H9 (cell line): ENCODE measurements at regions not wholly inside any gene's neighbourhood (a gene's known extent, or its start where the extent isn't known, plus 50 kb on each side); places are given as distances from the start of the nearest gene placed in this dataset.

Experiments used
- DNase-seq: peaks from one replicate; pipeline ENCODE4 v3.0.0-alpha.2; 2017
- H2AFZ ChIP-seq: one replicate; pipeline ENCODE4 v1.6.1; 2013; ENCODE audit warnings: mild to moderate bottlenecking, low read length, control low read depth, moderate library complexity
- H2AK5ac ChIP-seq: 2 replicates; pipeline ENCODE4 v1.6.1; 2013; ENCODE audit warnings: low read length, control low read depth, mixed read lengths; ENCODE audit not compliant: insufficient read length
- H2BK120ac ChIP-seq: one replicate; pipeline ENCODE4 v1.6.1; 2013; ENCODE audit warnings: low read depth, mild to moderate bottlenecking, low read length, control low read depth, inconsistent platforms; ENCODE audit not compliant: poor library complexity, severe bottlenecking
- H2BK12ac ChIP-seq: 2 replicates; pipeline ENCODE4 v1.6.1; 2013; ENCODE audit warnings: low read length, control low read depth, mixed read lengths, low read depth; ENCODE audit not compliant: insufficient read length
- H2BK15ac ChIP-seq: 2 replicates; pipeline ENCODE4 v1.6.1; 2013; ENCODE audit warnings: low read depth, low read length, control low read depth
- H2BK20ac ChIP-seq: one replicate; pipeline ENCODE4 v1.6.1; 2013; ENCODE audit warnings: low read depth, mild to moderate bottlenecking, low read length, control low read depth, inconsistent platforms; ENCODE audit not compliant: poor library complexity, severe bottlenecking
- H2BK5ac ChIP-seq: 2 replicates; pipeline ENCODE4 v1.6.1; 2013; ENCODE audit warnings: low read length, control low read depth, mixed read lengths; ENCODE audit not compliant: insufficient read length
- H3K14ac ChIP-seq: 2 replicates; pipeline ENCODE4 v1.6.1; 2013; ENCODE audit warnings: low read length, control low read depth; ENCODE audit not compliant: insufficient read depth
- H3K18ac ChIP-seq: 2 replicates; pipeline ENCODE4 v1.6.1; 2013; ENCODE audit warnings: low read depth, mild to moderate bottlenecking, mixed read lengths, low read length, control low read depth; ENCODE audit not compliant: insufficient read length
- H3K23ac ChIP-seq: 2 replicates; pipeline ENCODE4 v1.6.1; 2013; ENCODE audit warnings: low read length, control low read depth, mixed read lengths, low read depth; ENCODE audit not compliant: insufficient read length
- H3K23me2 ChIP-seq: 2 replicates; pipeline ENCODE4 v1.6.1; 2013; ENCODE audit warnings: low read depth, mild to moderate bottlenecking, mixed read lengths, low read length, control low read depth; ENCODE audit not compliant: insufficient read length, poor library complexity, severe bottlenecking
- H3K27ac ChIP-seq: 2 replicates; pipeline ENCODE4 v1.5.1; 2013; ENCODE audit warnings: low read length, control low read depth, mixed read lengths, low read depth; ENCODE audit not compliant: insufficient read length
- H3K27me3 ChIP-seq: 2 replicates; pipeline ENCODE4 v1.6.1; 2013; ENCODE audit warnings: low read length, control low read depth, inconsistent platforms; ENCODE audit not compliant: insufficient read depth
- H3K4ac ChIP-seq: 2 replicates; pipeline ENCODE4 v1.6.1; 2013; ENCODE audit warnings: low read depth, mild to moderate bottlenecking, control low read depth, inconsistent platforms, low read length, moderate library complexity
- H3K4me1 ChIP-seq: 2 replicates; pipeline ENCODE4 v1.6.1; 2013; ENCODE audit warnings: low read length, control low read depth, inconsistent platforms; ENCODE audit not compliant: insufficient read depth
- H3K4me2 ChIP-seq: 2 replicates; pipeline ENCODE4 v1.6.1; 2013; ENCODE audit warnings: low read length, control low read depth, mixed read lengths; ENCODE audit not compliant: insufficient read length, insufficient read depth
- H3K56ac ChIP-seq: 2 replicates; pipeline ENCODE4 v1.6.1; 2013; ENCODE audit warnings: low read depth, mild to moderate bottlenecking, mixed read lengths, low read length, control low read depth; ENCODE audit not compliant: insufficient read length
- H3K79me1 ChIP-seq: 2 replicates; pipeline ENCODE4 v1.6.1; 2013; ENCODE audit warnings: low read depth, mild to moderate bottlenecking, moderate library complexity, low read length, control low read depth, inconsistent platforms; ENCODE audit not compliant: insufficient read depth, poor library complexity, severe bottlenecking
- H3K79me2 ChIP-seq: 2 replicates; pipeline ENCODE4 v1.6.1; 2013; ENCODE audit warnings: low read length, control low read depth, inconsistent platforms; ENCODE audit not compliant: insufficient read depth
- H3K9ac ChIP-seq: 2 replicates; pipeline ENCODE4 v1.6.1; 2013; ENCODE audit warnings: low read length, control low read depth, mixed read lengths; ENCODE audit not compliant: insufficient read length; ENCODE audit errors: extremely low read depth
- H3K9me3 ChIP-seq: one replicate; pipeline ENCODE4 v1.6.1; 2013; ENCODE audit warnings: low read depth, low read length, inconsistent platforms; ENCODE audit not compliant: control insufficient read depth
- H3T11ph ChIP-seq: one replicate; pipeline ENCODE4 v1.6.1; 2013; ENCODE audit warnings: mild to moderate bottlenecking, low read length, control low read depth, inconsistent platforms
- H4K20me1 ChIP-seq: one replicate; pipeline ENCODE4 v1.6.1; 2013; ENCODE audit not compliant: control insufficient read depth, insufficient read length, insufficient read depth
- H4K5ac ChIP-seq: 2 replicates; pipeline ENCODE4 v1.6.1; 2013; ENCODE audit warnings: low read depth, mild to moderate bottlenecking, mixed read lengths, low read length, control low read depth; ENCODE audit not compliant: insufficient read length
- H4K8ac ChIP-seq: replicated peaks from 2 replicates; pipeline ENCODE4 v1.6.1; 2013; ENCODE audit warnings: low read length, control low read depth, mixed read lengths, low read depth; ENCODE audit not compliant: insufficient read length
- H4K91ac ChIP-seq: 2 replicates; pipeline ENCODE4 v1.6.1; 2013; ENCODE audit warnings: low read depth, mild to moderate bottlenecking, moderate library complexity, mixed read lengths, low read length, control low read depth; ENCODE audit not compliant: insufficient read length
- H3K27ac Mint-ChIP-seq, 3 experiments: 2 replicates in 2 of 3; 3 replicates in 1 of 3; pipeline ENCODE4 v1.8.0; 2020 to 2021; ENCODE audit warnings: mixed read lengths in 3 of 3, mild to moderate bottlenecking in 1 of 3, moderate library complexity in 1 of 3
- H3K27me3 Mint-ChIP-seq: 2 replicates; pipeline ENCODE4 v1.8.0; 2021; ENCODE audit warnings: low read depth, mild to moderate bottlenecking, moderate library complexity, mixed read lengths
- H3K36me3 Mint-ChIP-seq, 3 experiments: 2 replicates in 2 of 3; 3 replicates in 1 of 3; pipeline ENCODE4 v1.8.0; 2020 to 2021; ENCODE audit warnings: low read depth in 3 of 3, mixed read lengths in 3 of 3; ENCODE audit not compliant: insufficient read depth in 1 of 3
- H3K4me1 Mint-ChIP-seq, 2 experiments: 2 replicates each; pipeline ENCODE4 v1.8.0; 2020; ENCODE audit warnings: mixed read lengths in 2 of 2
- H3K4me3 Mint-ChIP-seq, 2 experiments: 2 replicates in 1 of 2; 3 replicates in 1 of 2; pipeline ENCODE4 v1.8.0; 2020 to 2021; ENCODE audit warnings: mild to moderate bottlenecking in 2 of 2, mixed read lengths in 2 of 2, moderate library complexity in 1 of 2
- H3K9me3 Mint-ChIP-seq, 2 experiments: 2 replicates in 1 of 2; 3 replicates in 1 of 2; pipeline ENCODE4 v1.8.0; 2020; ENCODE audit warnings: mild to moderate bottlenecking in 2 of 2, mixed read lengths in 2 of 2, moderate library complexity in 1 of 2
- WGBS: extraction: QIAGEN DNeasy Blood & Tissue Kit; methylation state at CpG from one replicate; pipeline ENCODE4 v1.1.7; 2013; ENCODE audit warnings: missing lambda C conversion rate, low lambda C conversion rate, mixed read lengths; ENCODE audit not compliant: insufficient read length; ENCODE audit errors: extremely low coverage; 5-methylcytosine and 5-hydroxymethylcytosine counted together
- TF ChIP-seq, protein P1 (sequence below): fragments of 200-600 bp; sonication (generic); conservative IDR thresholded peaks from 3 replicates; pipeline ENCODE4 v1.8.0; 2021; ENCODE audit warnings: antibody characterized with exemption, mild to moderate bottlenecking

DNA sequence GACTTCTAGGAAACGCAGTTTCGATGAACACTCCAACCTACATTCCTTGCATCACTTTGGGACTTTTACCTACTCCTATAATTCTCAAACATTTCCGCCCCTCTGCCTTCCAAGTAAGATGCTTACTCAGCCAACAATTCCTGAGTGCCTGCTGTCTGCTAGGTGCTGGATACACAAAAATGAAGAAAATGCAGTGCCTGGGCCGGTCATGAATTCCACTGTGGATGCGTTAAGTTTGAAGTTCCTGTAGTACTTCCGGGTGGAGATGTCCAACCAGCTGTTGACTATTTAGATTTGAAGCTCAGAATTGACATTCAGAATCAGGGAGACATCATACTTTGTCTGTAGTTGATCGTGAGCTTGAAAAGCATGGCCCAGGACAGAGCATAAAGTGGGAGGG, 89.2 kb downstream of the LYZL1 start:
- Histone ChIP-seq H3K14ac (no peak overlapping the region), H3K9ac (no peak overlapping the region), H3K4ac (no peak overlapping the region), H4K20me1 (no peaks in the 10 kb centered on the region), H3K4me2 (no peak overlapping the region), H3K79me1 (no peaks in the 10 kb centered on the region), H3K4me1 (no peaks in the 10 kb centered on the region), H2BK120ac (no peak overlapping the region), H3K56ac (no peak overlapping the region), H3K23ac (no peak overlapping the region), H3T11ph (no peak overlapping the region), H3K27me3 (no peaks in the 10 kb centered on the region), H2AFZ (no peak overlapping the region), H3K23me2 (no peaks in the 10 kb centered on the region), H3K18ac (no peak overlapping the region), H2BK12ac (no peak overlapping the region), H2AK5ac (no peak overlapping the region), H3K27ac (no peak overlapping the region), H2BK15ac (no peak overlapping the region), H2BK5ac (no peak overlapping the region), H3K79me2 (no peaks in the 10 kb centered on the region), H4K8ac (no peak overlapping the region), H3K9me3 (no peaks in the 10 kb centered on the region), H4K91ac (no peak overlapping the region), H4K5ac (no peak overlapping the region), H2BK20ac (no peak overlapping the region)
- no peak for DNase-seq
- peaks cover 0 to 4% (median 0%) of the 10 kb centered on the region in 3 experiments; a peak in 1 of 7 replicates for H3K36me3 Mint-ChIP-seq
- no peak overlapping the region for H3K4me3 Mint-ChIP-seq
- peaks cover 19 to 21% of the 10 kb centered on the region in 2 experiments for H3K4me1 Mint-ChIP-seq
- H3K9me3 Mint-ChIP-seq = peaks cover under 1 to 3% of the 10 kb centered on the region in 2 experiments; a peak in 3 of 5 replicates
- WGBS = no CpG with 5 or more reads among the region's 7 CpGs
- no peak overlapping the region for H3K27ac Mint-ChIP-seq
- TF ChIP-seq, protein P1, sequence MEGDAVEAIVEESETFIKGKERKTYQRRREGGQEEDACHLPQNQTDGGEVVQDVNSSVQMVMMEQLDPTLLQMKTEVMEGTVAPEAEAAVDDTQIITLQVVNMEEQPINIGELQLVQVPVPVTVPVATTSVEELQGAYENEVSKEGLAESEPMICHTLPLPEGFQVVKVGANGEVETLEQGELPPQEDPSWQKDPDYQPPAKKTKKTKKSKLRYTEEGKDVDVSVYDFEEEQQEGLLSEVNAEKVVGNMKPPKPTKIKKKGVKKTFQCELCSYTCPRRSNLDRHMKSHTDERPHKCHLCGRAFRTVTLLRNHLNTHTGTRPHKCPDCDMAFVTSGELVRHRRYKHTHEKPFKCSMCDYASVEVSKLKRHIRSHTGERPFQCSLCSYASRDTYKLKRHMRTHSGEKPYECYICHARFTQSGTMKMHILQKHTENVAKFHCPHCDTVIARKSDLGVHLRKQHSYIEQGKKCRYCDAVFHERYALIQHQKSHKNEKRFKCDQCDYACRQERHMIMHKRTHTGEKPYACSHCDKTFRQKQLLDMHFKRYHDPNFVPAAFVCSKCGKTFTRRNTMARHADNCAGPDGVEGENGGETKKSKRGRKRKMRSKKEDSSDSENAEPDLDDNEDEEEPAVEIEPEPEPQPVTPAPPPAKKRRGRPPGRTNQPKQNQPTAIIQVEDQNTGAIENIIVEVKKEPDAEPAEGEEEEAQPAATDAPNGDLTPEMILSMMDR = no peak
- H3K27me3 Mint-ChIP-seq = peaks cover 19% of the 10 kb centered on the region
